WTC11 (cell line): ENCODE measurements at regions not wholly inside any gene's neighbourhood (a gene's known extent, or its start where the extent isn't known, plus 50 kb on each side); places are given as distances from the start of the nearest gene placed in this dataset.

ENCODE experiments used
- ATF3 ChIP-seq: sonication (generic); formaldehyde crosslinking; conservative IDR thresholded peaks from 2 replicates; pipeline ENCODE4 v1.8.1; 2022; ENCODE audit warnings: mild to moderate bottlenecking, missing genetic modification reagents
- ATF6 ChIP-seq: sonication (generic); formaldehyde crosslinking; IDR thresholded peaks from 2 replicates; pipeline ENCODE4 v1.8.1; 2023; ENCODE audit warnings: mild to moderate bottlenecking, missing genetic modification reagents
- CBFB ChIP-seq: sonication (generic); formaldehyde crosslinking; IDR thresholded peaks from 2 replicates; pipeline ENCODE4 v1.8.1; 2022; ENCODE audit warnings: mild to moderate bottlenecking, low read depth, missing genetic modification reagents
- CREB1 ChIP-seq: sonication (generic); formaldehyde crosslinking; IDR thresholded peaks from 2 replicates; pipeline ENCODE4 v1.8.0; 2023; ENCODE audit warnings: mild to moderate bottlenecking, missing genetic modification reagents
- CTCF ChIP-seq: fragments of 200-600 bp; IDR thresholded peaks from 2 replicates; pipeline ENCODE4 v1.8.0; 2022; ENCODE audit warnings: antibody characterized with exemption
- E2F4 ChIP-seq: sonication (generic); formaldehyde crosslinking; IDR thresholded peaks from 2 replicates; pipeline ENCODE4 v1.8.1; 2022; ENCODE audit warnings: low read depth, mild to moderate bottlenecking, moderate library complexity, missing genetic modification reagents, borderline replicate concordance
- FOXJ3 ChIP-seq: sonication (generic); formaldehyde crosslinking; IDR thresholded peaks from 2 replicates; pipeline ENCODE4 v1.9.0; 2021; ENCODE audit warnings: missing genetic modification reagents, mild to moderate bottlenecking, borderline replicate concordance
- GRHL2 ChIP-seq: fragments of 250-450 bp; sonication (Bioruptor Pico); IDR thresholded peaks from 2 replicates; pipeline ENCODE4 v1.8.0; 2022; ENCODE audit warnings: mild to moderate bottlenecking, moderate library complexity; ENCODE audit not compliant: insufficient replicate concordance, severe bottlenecking
- MAX ChIP-seq: sonication (generic); formaldehyde crosslinking; IDR thresholded peaks from 2 replicates; pipeline ENCODE4 v1.8.0; 2022; ENCODE audit warnings: mild to moderate bottlenecking, missing genetic modification reagents
- RELA ChIP-seq: sonication (generic); formaldehyde crosslinking; IDR thresholded peaks from 2 replicates; pipeline ENCODE4 v1.8.1; 2022; ENCODE audit warnings: missing genetic modification reagents, mild to moderate bottlenecking, borderline replicate concordance
- RORB ChIP-seq: fragments of 250-450 bp; sonication (Bioruptor Pico); IDR thresholded peaks from 2 replicates; pipeline ENCODE4 v1.9.0; 2021; ENCODE audit warnings: mild to moderate bottlenecking
- SP1 ChIP-seq: sonication (generic); formaldehyde crosslinking; conservative IDR thresholded peaks from 2 replicates; pipeline ENCODE4 v1.8.1; 2022; ENCODE audit warnings: missing genetic modification reagents
- USF2 ChIP-seq: sonication (generic); formaldehyde crosslinking; IDR thresholded peaks from 2 replicates; pipeline ENCODE4 v1.8.1; 2023; ENCODE audit warnings: mild to moderate bottlenecking, missing genetic modification reagents, moderate library complexity
- ZNF138 ChIP-seq: sonication (generic); formaldehyde crosslinking; conservative IDR thresholded peaks from 2 replicates; pipeline ENCODE4 v1.8.1; 2022; ENCODE audit warnings: mild to moderate bottlenecking, moderate library complexity, missing genetic modification reagents

GRCh38 chr1:218582646-218583045, 237.5 kb downstream of the TGFB2 start:
- TF ChIP-seq CTCF (no peak), FOXJ3 (no peak), MAX (CRISPR knock-in tag) (no peak), SP1 (CRISPR knock-in tag) (no peak), CBFB (CRISPR knock-in tag) (no peak), RELA (CRISPR knock-in tag) (no peak), E2F4 (no peak), ATF3 (CRISPR knock-in tag) (no peak), ATF6 (CRISPR knock-in tag) (no peak), CREB1 (CRISPR knock-in tag) (no peak), USF2 (CRISPR knock-in tag) (no peak), RORB (CRISPR knock-in tag) (no peak), GRHL2 (CRISPR knock-in tag) (no peak), ZNF138 (CRISPR knock-in tag) (no peak)
